Gastrocnemius medialis (tissue), 4 donors: ENCODE measurements at regions not wholly inside any gene's neighbourhood (a gene's known extent, or its start where the extent isn't known, plus 50 kb on each side); places are given as distances from the start of the nearest gene placed in this dataset.

ENCODE experiments used
- POLR2A ChIP-seq, 2 donors: fragments of 450-650 bp; IDR thresholded peaks; one replicate each; pipeline ENCODE4 v1.6.1; 2017; ENCODE audit warnings: antibody characterized with exemption in 2 of 2, mild to moderate bottlenecking in 2 of 2, moderate library complexity in 2 of 2
- TF ChIP-seq, protein P1 (sequence below), 5 experiments: fragments of 450-650 bp in 3 of 5; fragments of 200-600 bp in 2 of 5; sonication (generic) in 2 of 5; IDR thresholded peaks in 4 of 5; conservative IDR thresholded peaks in 1 of 5; 1 replicate in 4 of 5; 2 replicates in 1 of 5; pipeline ENCODE4 v1.5.1; 2016 to 2019; ENCODE audit warnings: antibody characterized with exemption in 5 of 5, mild to moderate bottlenecking in 3 of 5, moderate library complexity in 3 of 5

- TF ChIP-seq, protein P1, sequence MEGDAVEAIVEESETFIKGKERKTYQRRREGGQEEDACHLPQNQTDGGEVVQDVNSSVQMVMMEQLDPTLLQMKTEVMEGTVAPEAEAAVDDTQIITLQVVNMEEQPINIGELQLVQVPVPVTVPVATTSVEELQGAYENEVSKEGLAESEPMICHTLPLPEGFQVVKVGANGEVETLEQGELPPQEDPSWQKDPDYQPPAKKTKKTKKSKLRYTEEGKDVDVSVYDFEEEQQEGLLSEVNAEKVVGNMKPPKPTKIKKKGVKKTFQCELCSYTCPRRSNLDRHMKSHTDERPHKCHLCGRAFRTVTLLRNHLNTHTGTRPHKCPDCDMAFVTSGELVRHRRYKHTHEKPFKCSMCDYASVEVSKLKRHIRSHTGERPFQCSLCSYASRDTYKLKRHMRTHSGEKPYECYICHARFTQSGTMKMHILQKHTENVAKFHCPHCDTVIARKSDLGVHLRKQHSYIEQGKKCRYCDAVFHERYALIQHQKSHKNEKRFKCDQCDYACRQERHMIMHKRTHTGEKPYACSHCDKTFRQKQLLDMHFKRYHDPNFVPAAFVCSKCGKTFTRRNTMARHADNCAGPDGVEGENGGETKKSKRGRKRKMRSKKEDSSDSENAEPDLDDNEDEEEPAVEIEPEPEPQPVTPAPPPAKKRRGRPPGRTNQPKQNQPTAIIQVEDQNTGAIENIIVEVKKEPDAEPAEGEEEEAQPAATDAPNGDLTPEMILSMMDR (IDR thresholded peaks at IDR 0.05 in 4 of 5, conservative IDR thresholded peaks at IDR 0.05 in 1 of 5), result no peak
- no peak for TF ChIP-seq POLR2A (IDR thresholded peaks at IDR 0.05)
Observed at GRCh38 chr18:37985126-37985525, 419.5 kb upstream of the CELF4 start.
